HuH-7.5 (cell line): ENCODE measurements at regions not wholly inside any gene's neighbourhood (a gene's known extent, or its start where the extent isn't known, plus 50 kb on each side); places are given as distances from the start of the nearest gene placed in this dataset.

Source experiments
- DNase-seq: peaks from one replicate; pipeline ENCODE4 v3.0.0; 2011; ENCODE audit warnings: low spot score

DNA sequence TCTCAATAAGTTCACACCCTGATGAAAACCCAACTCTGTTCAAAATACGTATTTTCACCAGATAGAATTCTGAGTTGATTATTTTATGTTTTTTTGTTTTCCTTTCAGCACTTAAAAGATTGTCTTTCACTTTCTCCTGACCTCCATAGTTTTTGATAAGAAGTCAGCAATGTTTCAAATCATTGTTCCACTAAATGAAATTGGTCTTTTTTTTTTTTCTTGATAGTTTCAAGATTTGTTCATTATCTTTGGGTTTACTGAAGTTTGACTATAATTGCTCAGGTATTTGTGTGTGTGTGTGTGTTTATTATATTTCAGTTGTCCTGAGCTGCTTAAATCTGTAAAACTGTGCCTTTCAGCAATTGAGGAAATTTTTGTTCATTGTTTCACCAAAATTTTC is 498.7 kb downstream of the TLE1 start:
- no peak for DNase-seq

DNA sequence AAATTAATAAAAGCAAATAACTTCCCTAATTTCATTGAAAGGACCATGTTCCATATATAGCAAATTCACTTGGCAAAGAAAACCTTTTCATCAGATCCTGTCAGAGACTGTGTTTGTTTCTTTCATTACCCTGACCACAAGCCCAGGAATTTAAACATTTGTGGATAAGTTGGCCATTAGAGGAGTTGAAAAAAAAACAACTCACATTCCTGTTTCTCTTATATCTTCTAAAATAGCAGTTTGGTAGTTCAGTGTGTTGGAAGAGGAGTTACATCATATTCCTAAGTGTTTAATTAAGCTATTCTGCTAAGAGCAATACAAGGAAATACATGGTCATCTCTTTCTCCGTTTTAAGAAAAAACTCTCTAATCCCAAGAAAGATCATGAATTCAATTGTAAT is 505.6 kb downstream of the TLE1 start:
- DNase-seq = no peak

GRCh38 chr9:81182431-81182830 is 506.9 kb downstream of the TLE1 start:
- no peak for DNase-seq

DNA sequence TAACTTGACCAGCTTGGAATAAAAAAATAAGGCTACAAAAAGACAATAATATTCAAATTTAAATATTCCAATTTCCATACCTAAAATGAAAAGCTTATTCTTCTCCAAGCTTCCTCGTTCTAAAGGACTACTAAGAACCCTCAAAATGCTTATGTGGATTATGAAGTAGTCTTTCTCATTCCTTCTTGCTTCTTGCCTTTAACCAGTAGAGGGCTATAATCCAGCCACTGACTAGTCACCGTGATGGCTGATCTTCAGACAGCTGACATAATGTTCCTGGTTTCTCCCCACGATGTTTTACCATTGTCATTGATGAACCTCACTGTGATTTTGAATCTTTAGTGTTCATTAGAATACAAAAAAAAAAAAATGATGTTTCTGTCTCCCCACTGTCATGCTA is 515.3 kb downstream of the TLE1 start:
- DNase-seq = no peak

- no peak for DNase-seq
Measured at GRCh38 chr9:81171689-81172088, 517.7 kb downstream of the TLE1 start.

DNA sequence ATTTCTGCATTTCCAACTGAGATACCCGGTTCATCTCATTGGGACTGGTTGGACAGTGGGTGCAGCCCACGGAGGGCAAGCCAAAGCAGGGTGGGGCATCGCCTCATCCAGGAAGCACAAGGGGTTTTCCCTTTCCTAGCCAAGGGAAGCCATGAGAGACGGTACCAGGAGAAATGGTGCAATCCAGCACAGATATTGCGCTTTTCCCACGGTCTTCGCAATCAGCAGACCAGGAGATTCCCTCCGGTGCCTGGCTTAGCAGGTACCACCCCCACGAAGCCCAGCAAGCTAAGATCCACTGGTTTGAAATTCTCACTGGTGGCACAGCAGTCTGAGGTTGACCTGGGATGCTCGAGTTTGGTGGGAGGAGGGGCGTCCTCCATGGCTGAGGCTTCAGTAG is 527.0 kb downstream of the TLE1 start:
- DNase-seq = no peak

- no peak for DNase-seq
Measured at GRCh38 chr9:81156381-81156780, 533.0 kb downstream of the TLE1 start.

DNA sequence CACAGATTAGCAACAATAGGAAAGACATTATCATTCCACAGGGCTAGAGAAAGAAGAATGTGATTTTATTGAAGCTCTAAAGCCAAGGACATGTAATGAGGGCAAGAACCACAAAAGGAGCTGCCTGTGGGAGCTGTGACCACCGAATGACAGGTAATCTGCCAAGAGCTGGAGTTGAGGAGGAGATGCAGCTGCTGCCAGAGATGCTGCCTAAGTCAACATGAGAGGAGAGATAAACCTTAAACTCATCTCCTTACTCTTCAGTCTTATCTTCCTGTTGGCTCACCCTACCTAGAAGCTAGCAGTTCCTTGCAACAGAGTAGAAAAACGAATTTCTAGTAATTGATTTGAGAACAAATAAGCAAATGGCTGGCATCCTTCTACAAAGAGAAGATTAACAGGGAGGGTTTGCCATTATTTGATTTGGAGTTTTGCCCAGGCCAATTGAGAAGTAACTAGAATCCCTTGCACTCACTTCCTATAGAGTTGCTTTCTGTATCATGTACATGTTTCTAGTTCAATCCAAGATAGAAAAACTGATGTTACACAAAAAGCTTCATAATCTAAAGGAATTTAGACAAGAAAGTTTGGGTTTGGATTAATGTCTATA is 539.2 kb downstream of the TLE1 start:
- DNase-seq = no peak

DNA sequence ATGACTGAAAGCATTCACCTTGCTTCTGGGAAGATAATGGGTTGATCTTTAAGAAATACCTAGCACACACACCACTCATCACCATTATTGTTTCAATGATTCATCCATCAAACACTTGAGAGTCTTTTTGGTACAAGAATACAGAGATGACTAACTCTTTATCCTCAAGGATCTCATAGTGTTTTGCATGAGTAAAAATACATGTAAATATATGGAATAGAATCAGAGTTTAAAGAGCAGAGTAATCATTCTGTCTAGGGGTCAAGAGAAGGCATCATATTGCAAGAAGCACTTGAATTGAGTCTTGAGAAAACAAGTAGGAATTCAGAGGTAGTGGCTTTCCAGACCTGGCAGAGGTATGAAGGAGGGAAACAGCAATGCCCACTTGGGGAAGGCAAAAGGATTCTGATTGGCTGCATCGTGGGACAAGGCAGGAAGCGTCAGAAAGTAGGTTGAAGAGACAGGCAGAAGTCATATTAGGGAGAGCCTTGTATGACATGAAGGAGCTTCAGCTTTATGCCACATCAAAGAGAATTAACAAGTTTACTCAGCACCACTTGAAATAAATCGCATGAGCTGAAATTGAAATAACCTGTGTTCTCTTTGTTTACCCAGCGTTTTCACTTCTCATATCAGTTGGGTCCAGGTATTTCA is 542.5 kb downstream of the TLE1 start:
- DNase-seq = no peak

DNA sequence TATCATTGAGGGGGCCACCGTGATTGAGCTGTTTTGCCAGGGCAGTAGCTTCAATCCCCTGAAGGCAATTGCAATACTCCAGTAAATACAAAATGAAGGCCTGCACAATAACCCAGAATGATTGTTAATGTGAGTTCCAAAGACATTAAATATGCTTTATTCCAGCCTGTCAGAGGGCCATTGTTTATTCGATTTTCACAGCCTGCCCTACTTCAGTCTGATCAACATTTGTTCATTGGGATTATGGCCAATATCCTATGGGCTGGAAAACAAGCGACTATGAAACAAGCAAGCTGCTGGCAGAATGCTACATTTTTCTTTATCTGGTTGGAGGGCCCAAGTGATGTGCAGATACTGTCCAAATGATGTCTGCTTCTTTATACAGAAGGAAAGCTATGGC is 543.1 kb downstream of the TLE1 start:
- no peak for DNase-seq

- no peak for DNase-seq
Measured at GRCh38 chr9:81145331-81145963, 543.9 kb downstream of the TLE1 start.

DNA sequence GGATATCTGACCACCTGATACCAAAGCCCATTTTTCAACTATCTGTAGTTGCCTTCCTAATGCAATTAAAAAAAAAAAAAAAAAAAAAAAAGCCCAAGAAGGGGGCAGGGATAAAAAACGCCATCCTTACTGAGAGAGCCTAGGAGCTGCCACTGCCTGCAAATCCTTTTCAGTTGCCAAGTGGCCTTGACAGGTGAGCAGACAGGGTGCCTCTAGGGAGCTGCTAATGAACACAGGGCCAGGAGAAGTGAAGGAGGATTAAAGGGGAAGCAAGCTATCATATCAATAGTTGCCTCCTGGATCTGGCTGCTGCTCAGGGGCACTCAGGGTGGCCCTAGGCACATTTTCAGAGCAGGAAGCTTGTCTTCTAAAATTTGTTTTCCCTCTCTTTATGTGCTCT is 547.4 kb downstream of the TLE1 start:
- DNase-seq = no peak

DNA sequence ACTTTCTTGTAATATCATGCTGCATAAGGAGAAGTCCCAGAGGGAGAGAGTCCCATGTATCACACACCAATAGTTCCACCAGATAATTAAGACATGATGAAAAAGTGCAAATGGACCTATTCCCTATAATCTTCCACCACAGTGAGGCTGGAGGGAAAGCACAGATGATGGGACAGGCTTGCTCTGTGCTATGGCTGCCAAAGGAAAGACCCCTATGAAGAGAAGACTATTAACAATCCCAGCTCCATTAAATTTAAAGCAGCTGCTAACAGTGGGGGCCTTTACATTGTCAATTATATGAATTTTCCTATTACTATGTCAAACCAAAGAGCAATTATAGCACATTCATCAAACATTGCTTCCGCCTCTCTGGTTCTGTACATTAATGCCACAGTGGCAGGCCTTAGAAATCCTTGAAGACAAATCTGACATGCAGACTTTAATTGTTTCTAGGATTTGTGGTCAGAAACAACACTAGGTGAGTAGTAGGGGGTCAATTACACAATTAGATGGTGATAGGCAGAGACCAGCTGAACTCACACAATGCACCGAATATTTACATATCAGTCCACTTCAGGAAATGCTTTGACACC is 551.3 kb downstream of the TLE1 start:
- DNase-seq = no peak

GRCh38 chr9:81132796-81133195 is 556.6 kb downstream of the TLE1 start:
- DNase-seq = no peak

GRCh38 chr9:81132318-81132717 is 557.0 kb downstream of the TLE1 start:
- DNase-seq = no peak

DNA sequence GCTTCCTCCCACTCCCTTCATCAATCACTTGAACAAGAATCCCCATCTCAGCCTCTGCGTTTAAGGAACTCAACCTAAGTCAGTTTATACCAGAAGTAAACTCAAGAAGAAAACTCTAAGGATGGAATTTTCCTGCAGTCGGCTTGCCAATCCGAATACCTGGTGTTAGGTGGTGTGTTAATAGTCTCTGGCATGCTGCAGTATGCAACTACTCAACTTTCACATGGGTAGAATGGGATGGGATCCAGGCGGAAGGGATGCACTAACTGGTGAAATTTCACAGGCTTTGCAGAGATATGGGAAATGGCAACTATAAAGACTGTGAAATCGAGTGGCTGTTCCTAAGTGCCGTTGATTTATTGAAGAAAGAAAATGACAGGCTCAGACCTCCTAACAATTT is 560.6 kb downstream of the TLE1 start:
- no peak for DNase-seq

DNA sequence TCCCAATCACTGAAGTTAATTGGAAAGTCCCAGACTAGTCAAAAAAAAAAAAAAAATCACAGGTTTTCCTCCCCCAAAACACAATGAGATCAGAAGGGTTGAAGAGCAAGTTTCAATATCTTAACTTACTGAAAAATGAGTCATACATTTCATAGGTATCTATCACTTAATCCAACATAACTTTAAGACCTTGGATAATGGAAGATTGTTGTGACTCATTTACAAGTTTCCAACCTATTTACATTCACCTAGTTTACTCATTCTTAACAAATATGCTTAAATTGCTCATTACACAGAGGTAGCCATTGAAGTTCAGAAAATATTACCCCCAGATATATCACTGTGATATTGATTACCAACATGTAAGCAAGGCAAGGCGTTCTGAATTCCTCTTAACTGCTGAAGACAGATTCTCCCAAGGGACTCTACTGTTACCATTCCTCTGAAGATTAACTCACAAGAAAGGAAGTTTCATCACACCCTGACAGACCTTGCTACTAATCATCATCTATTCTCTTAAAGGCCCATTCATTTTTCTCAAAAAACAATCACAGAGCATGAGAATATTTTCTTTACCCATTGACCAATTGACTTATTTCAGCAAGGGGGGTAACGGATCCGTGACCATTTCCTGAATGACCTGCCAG is 563.8 kb downstream of the TLE1 start:
- DNase-seq = no peak

DNA sequence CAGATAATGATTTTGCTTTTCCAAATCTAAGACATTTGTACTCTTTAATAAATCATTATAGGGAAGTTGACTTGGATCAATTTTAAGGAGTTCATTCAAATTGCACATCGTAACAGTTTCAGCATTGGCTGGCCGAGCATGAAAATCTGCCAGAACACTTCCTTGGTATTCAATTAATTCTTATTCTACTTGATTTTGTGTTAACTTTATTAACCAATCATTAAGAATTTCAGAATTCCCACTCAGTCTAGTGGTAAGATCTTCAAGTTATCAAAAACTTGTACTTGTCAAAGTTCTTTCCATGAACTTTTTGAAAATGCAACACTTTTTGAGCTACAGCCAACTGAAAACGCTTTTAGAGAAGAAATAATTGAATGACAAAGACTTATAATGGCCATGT is 565.8 kb downstream of the TLE1 start:
- no peak for DNase-seq

GRCh38 chr9:81122749-81123148 is 566.6 kb downstream of the TLE1 start:
- no peak for DNase-seq

DNA sequence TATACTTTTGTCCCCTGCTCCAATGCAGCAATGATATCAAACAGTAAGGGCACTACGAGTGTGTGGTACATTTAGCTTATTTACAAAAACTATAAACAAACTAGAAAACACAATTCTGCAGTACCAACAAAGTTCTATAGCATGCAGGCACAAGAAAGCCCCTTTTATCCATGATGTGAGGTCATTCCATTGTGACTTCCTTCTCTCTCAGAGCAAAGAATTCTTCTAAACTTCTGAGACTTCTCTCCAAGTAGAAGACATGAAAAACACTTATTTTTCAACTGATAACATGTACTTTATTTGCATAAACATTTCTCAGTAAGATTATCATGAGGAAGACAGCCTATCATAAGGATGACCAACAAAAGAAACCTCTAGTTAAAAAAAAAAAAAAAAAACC is 569.8 kb downstream of the TLE1 start:
- no peak for DNase-seq

GRCh38 chr9:81118416-81118815 is 570.9 kb downstream of the TLE1 start:
- DNase-seq = no peak

DNA sequence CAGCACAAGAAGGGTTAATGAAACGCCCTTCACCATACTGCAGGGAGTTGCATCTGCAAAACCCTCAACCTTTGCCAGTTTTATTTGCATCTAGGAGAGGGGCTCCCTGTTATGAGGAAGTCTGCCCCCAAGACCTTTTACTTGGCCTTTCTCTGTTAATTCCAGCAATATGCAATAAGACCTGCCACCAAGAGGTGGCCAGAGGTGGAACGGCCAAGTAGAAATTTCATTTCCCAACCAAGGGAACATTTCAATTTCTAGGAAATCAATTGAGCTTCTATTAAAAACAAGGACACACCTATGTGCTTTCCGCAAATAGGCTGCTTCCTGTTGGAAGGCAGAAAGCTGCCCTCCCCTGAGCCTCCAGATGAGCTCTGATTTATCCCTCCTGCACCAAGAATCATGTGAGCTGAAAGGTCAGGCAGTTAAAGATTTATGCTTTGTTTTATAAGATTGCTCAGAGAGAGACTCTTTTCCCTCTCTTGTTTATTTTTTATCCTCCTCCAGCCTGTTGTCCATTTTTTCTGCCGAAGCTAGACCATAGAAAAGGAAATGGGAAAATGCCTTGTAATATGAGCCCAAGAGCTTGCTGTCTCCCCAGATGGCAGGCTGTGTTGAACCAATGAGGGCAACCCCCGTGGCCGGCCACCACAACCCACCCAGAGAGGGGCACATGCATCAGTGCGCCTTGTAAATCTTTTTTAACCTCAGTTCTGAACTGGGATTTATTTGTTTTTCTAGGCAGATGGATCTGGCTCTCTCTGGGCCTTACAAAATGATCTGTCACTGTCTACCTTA is 572.8 kb downstream of the TLE1 start:
- DNase-seq = no peak
